KOPT-K1 (cell line): ENCODE measurements at regions not wholly inside any gene's neighbourhood (a gene's known extent, or its start where the extent isn't known, plus 50 kb on each side); places are given as distances from the start of the nearest gene placed in this dataset.
"Not testable (repeated sequence)": the region's sequence is repeated elsewhere in the genome, so short reads cannot be mapped to it uniquely, and the experiment has no call there.

Source experiments
- H3K27ac ChIP-seq: fragments of 200-600 bp; sonication (generic); 2 replicates; pipeline ENCODE4 v1.5.1; 2016; ENCODE audit warnings: antibody characterized with exemption, mild to moderate bottlenecking, low read depth, low read length; ENCODE audit not compliant: poor library complexity, severe bottlenecking
- H3K36me3 ChIP-seq: fragments of 200-600 bp; sonication (generic); 2 replicates; pipeline ENCODE4 v1.5.1; 2017; ENCODE audit warnings: antibody characterized with exemption, mild to moderate bottlenecking, low read length, moderate library complexity; ENCODE audit not compliant: insufficient read depth
- H3K9me3 ChIP-seq: fragments of 200-600 bp; sonication (generic); 2 replicates; pipeline ENCODE4 v1.5.1; 2017; ENCODE audit warnings: antibody characterized with exemption, low read length, mild to moderate bottlenecking; ENCODE audit not compliant: insufficient read depth, poor library complexity, severe bottlenecking

DNA sequence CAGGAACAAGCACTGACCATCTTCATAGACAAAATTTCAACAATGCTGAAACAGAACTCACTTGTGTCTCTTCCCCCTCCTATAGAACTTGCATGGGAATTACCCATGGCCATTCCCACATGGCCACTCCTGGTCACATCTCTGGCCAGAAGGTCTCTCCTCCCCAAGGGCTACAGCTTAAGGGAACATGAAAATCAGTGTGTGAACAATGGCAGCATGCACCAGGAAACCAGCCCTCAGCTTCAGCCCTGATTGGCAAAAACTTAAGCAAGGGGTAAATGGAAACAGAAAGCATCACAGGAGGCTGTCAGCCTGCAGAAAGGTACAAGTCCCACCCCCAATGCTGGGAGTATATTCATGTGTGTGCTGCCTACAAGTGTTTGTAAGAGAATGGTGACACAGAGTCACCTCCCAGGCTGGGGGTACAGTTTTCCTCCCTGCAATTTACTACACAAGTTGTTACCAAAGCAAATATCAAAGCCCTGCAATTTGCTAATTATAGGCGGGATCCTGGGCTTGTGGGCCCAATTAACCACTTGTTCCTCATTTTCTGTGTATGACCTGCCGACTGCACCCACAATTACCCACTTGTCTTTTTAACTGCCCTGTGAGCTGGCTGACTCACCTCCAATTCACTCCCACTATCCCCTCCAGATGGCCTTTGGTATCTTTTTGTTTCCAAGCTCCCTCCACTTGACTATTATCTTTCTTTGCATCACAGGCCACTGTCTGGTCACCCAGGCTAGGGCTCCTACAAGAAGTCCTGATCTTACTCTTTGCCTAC lies 84.4 kb upstream of the HES1 start:
- Histone ChIP-seq H3K36me3 (no peaks in the 10 kb centered on the region), H3K27ac (no peak overlapping the region), H3K9me3 (peaks cover 24% of the 10 kb centered on the region)

DNA sequence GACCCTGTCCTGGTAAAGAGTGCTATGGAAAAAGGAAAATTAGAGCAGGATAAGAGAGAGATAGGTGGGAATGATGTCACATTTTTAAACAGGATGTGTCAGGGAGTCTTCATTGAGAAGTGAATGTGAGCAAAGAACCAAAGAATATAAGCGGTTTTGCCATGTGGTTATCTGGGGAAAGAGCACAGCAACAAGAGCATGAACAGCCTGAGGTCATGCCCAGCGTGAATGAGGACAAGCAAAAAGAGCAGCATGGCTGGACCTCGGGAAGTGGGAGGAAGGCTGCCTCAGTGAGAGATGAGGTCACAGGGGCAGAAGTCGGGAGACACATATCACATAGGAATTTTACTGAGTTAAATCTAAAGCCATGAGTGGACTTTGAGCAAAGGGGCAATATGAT lies 82.8 kb upstream of the HES1 start:
- no peak overlapping the region for H3K27ac ChIP-seq
- no peaks in the 10 kb centered on the region for H3K36me3 ChIP-seq
- H3K9me3 ChIP-seq, result peaks cover 24% of the 10 kb centered on the region

DNA sequence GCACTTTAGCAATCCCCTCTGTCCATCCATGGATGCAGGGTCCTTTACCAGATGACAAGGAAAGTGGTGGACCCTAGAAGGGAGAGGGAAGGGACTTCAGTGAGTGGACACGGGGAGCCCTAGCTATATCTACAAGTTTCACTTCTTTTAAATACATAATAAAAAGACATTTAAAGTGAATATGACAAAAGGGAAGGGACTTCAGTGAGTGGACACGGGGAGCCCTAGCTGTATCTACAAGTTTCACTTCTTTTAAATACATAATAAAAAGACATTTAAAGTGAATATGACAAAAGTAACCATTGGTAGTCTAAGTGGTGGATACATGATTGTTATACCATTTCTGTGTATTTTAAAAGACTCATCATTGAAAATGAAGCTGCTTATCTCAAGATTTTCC lies 81.9 kb upstream of the HES1 start:
- Histone ChIP-seq H3K27ac (no peak overlapping the region), H3K36me3 (no peaks in the 10 kb centered on the region), H3K9me3 (peaks cover 24% of the 10 kb centered on the region)

DNA sequence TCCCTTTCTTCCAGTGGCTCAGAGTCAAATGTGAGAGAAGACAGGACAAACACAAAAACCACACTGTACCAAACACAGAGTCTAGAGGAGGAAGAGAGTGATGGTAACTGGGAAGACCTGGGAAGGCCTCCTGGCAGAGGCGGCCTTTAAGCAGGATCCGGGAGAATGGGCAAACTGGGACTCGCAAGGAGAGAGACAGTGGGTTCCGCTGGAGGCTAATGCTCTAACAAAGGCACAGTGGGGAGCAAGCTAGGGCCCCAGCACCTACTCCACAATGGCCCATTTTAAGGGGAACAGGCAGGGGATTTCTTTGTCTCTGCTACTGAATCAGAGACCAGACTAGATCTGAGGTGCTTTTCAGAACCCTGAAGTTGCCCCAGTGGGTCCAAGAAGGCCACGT lies 81.4 kb upstream of the HES1 start:
- H3K36me3 ChIP-seq, result no peaks in the 10 kb centered on the region
- H3K27ac ChIP-seq, result no peak overlapping the region

DNA sequence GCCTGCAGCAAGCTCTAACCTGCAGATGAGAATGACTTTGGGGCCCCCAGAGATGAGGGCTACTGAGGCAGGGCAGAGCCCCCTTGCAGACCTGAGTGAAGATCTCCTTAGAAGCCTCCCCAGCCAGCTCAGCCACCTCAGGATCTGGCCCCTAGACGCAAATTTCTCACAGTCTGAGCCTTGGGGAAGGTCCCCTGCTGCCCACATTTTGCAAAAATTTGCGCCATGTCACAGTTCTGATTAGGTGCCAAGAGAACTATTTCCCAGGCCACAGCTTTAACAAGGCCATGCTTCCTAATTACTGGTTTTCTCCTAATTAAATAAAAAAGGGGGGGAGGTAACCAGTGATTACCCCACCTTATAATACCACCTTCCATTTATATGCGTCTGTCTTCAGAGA lies 81.0 kb upstream of the HES1 start:
- Histone ChIP-seq H3K9me3 (peaks cover 24% of the 10 kb centered on the region), H3K27ac (no peak overlapping the region), H3K36me3 (no peaks in the 10 kb centered on the region)

More for the DNA sequence above, 81.4 kb upstream of the HES1 start:
- H3K9me3 ChIP-seq, result peaks cover 24% of the 10 kb centered on the region

DNA sequence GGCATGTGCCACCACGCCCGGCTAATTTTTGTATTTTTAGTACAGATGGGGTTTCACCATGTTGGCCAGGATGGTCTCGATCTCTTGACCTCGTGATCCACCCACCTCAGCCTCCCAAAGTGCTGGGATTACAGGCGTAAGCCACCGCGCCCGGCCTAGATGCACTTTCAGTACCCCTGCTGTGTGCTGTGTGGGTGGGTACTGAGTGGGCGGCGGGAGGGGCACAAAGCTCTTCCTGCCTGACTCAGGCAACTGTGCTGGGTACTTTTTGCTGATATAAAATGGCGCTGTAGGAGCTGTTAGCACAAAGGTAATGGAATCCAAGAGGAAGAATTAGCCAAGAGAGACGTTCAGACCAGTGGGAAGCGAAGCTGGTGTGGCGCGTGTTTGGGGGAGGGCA lies 79.6 kb upstream of the HES1 start:
- H3K36me3 ChIP-seq, H3K27ac ChIP-seq: not testable (repeated sequence)

DNA sequence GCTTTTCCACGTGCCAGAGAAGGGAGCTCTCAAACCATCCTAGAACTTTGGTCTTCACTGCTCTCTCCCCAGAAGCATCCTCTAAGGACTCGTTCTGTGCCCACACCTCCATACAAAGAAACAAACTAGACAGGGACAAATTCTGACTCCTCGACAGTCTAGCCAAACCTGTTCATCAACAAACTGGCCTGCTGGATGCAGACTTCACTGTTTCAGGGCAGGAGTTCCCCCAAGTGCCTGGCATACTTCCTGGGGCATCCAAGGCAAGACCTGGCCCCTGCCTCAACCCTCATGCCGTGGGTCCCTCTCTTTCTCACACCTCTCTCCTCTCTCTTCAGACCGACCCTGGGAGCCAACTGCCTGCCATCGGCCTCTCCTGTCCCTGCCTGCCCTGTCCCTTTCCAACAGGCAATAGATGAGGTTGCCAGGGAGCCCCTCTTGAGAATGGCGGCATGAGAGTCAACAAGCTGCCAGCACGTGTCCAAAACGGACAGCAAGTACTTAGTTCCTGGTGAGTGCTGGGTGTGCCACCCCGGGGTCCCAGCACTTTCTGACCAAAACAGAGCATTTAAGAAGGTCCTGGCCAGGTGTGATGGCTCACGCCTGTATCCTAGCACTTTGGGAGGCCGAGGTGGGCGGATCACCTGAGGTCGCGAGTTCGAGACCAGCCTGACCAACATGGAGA lies 79.1 kb upstream of the HES1 start:
- Histone ChIP-seq H3K27ac (no peak overlapping the region), H3K9me3 (peaks cover 6% of the 10 kb centered on the region), H3K36me3 (no peaks in the 10 kb centered on the region)

More for the DNA sequence above, 79.6 kb upstream of the HES1 start:
- peaks cover 11% of the 10 kb centered on the region for H3K9me3 ChIP-seq

DNA sequence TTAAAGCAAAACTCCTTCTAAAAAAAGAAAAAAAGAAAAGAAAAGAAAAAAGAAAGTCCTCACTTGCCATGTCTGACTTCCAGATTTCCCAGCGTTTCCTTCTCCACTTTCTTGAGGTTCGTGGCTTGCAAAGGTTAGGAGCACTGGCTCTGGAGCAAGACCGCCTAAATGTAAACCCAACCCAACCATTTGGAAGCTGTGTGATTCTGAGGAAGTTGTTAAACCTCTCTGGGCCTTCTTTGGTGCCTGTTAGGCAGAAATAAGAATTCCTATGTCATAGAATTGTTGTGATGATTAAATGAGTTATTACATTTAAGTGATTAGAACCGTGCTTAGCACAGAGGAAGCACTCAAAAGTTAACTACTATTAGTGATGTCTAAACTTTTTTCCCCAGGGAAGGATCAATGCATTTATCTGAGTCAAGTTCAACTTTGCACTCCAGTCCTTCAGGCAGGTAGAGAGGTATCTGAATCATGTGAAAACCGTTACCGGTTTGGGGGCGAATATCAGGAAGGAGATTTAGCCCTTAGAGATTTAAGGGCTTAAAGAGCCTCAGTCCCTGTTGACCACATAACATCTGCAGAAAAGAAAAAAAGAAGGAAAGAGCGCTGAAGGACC lies 78.3 kb upstream of the HES1 start:
- Histone ChIP-seq H3K27ac (no peak overlapping the region), H3K9me3 (no peaks in the 10 kb centered on the region), H3K36me3 (no peaks in the 10 kb centered on the region)

DNA sequence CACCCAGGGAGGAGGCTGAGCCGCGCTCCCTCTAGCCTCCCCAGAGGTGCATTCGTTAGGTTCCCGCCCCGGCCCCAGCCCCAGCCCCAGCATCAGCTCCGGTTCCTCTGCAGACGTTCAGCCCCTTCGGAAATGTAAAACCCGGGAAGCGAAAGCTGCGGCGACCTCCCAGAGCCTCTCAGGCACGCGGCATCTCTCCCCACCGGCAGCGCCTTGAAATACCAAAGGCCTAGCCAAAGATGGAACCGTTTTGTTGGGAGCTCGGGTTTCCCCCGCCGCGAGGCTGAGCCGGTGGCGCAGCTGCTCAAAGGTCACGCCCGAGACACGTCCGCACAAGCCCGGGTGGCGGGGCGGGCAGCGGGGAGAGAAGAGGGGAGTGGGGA lies 77.8 kb upstream of the HES1 start:
- Histone ChIP-seq H3K27ac (no peak overlapping the region), H3K9me3 (no peaks in the 10 kb centered on the region), H3K36me3 (no peaks in the 10 kb centered on the region)

DNA sequence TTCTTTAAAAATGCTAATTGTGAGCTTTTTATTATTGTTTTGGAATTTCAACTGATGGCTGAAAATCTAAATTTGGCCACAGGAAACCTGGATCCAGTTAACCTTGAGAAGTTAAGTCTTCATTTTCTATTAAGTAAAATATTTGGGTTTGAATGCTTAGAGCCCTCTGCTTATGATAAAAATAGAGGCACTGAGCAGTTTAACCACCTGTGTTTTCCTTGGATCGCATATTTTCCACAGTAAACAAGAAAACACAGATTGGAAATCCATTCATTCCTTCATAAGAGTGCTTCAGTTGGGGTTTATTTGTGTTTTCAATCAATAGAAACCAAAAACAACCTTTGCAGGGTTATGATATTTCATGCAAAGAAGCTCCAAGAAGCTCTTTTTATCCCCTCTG lies 77.2 kb upstream of the HES1 start:
- H3K27ac ChIP-seq, result no peak overlapping the region
- no peaks in the 10 kb centered on the region for H3K36me3 ChIP-seq
- no peaks in the 10 kb centered on the region for H3K9me3 ChIP-seq

DNA sequence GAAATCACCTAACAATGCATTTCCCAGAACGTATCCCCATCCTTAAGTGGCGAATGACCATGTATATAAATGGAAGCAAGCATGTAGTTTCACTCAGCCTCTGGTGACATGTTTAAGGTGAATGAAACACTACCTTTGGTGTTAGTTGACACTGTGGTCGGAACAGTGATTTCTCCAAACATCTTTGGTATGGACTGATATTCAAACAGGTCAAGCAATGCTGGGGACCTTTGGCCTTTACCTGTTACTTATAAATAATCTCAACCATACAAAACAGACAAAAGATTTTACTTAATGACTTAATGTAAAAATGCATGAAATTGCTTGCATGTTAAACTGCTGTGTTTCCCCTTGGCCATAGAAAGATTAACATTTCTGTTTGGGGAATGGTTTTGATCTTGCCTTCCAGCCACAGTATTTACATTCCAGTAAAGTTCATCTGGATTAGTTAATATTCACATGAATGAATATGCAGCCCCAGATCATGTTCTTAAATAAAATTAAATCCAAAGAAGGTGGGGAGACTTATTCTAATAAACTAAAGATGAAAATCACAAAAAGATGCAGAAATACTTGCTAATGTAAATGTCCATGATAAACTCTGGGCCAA lies 74.4 kb upstream of the HES1 start:
- Histone ChIP-seq H3K36me3 (no peaks in the 10 kb centered on the region), H3K9me3 (peaks cover 5% of the 10 kb centered on the region), H3K27ac (no peak overlapping the region)

DNA sequence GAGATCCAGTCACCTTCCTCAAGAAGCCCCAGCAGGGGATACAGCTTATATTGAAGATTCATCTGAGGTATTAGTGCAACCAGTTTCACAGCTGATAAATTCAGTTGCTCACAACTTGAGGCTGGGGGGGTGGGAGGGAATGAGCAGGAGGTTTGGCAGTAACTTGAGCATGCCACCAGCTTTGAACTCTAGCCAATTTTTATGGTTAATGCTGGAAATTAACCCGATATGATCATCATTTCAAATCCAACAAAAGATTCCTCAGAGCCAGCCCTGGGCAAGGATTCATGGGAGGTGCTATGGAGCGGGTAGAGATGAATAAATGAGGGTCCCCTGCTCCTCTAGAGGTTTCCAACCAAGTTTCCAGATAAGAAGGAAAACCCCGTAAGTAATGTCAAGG lies 73.1 kb upstream of the HES1 start:
- no peaks in the 10 kb centered on the region for H3K36me3 ChIP-seq
- no peak overlapping the region for H3K27ac ChIP-seq
- peaks cover 12% of the 10 kb centered on the region for H3K9me3 ChIP-seq

DNA sequence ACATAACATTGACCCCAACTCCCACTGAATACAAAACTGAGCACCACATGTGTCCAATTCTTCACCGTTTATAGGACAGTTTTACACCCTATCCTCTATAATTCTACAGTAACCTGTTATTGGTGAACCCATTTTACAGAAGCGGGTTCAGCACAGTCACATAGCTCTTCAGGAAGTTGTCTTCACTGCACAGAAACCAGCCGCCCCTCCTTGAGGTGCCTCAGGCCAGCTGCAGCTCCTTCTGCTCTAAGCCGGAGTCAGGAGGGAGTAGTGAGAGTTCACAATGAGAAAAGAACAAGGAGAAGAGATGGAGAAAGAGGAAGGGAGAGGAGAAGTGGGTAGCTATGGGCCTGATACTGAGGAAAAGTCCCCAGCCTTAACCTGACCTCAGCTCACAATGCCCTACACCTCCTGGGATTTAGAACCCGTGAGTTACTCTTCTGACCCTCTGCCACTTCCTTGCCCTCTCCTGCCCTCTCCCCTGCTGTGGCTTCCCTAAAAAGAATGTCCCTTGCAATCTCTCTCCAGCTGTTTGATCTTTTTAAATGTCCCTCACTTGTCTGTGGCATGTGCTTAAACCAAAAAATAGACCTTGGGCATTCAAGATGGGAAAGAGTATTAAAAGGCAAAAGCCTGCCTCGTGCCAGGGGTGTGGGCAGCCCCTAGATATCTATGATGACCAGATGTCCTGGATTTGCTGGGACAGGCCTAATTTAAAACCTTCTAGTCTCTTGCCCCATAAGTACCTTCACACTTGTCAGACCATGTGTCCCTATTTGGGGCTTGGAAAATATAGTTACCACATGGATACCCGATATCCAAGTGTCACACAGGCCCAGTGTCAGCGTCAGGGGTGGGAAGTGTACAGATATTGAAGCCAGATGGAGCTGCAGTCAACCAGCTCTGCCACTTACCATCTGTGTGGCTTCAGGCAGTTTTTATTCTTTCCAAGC lies 71.3 kb upstream of the HES1 start:
- Histone ChIP-seq H3K27ac (no peak overlapping the region), H3K9me3 (peaks cover 19% of the 10 kb centered on the region), H3K36me3 (no peaks in the 10 kb centered on the region)

DNA sequence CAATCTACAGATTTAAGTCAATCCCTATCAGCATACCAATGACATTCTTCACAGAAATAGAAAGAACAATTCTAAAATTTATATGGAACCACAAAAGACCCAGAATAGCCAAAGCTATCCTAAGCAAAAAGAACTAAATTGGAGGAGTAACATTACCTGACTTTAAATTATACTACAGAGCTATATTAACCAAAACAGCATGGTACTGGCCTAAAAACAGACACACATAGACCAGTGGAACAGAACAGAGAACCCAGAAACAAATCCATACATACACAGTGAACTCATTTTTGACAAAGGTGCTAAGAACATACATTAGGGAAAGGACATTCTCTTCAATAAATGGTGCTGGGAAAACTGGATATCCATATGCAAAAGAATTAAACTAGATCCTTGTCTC lies 68.6 kb upstream of the HES1 start:
- peaks cover 20% of the 10 kb centered on the region for H3K9me3 ChIP-seq
- H3K27ac ChIP-seq, H3K36me3 ChIP-seq: not testable (repeated sequence)
